GM12892 (cell line): ENCODE measurements at regions not wholly inside any gene's neighbourhood (a gene's known extent, or its start where the extent isn't known, plus 50 kb on each side); places are given as distances from the start of the nearest gene placed in this dataset.

Experiments
- DNase-seq: peaks from one replicate; pipeline ENCODE4 v3.0.0; 2011; ENCODE audit not compliant: insufficient read length
- FAIRE-seq: peaks from 2 replicates; lab custom pipeline; 2011; peaks lifted over from hg19 to GRCh38; lab: Jason Lieb, UNC
- POLR2A ChIP-seq: IDR thresholded peaks from 2 replicates; pipeline ENCODE4 v1.6.1; 2011; ENCODE audit warnings: low read depth, low read length, control low read depth
- POLR2AphosphoS5 ChIP-seq: IDR thresholded peaks from 2 replicates; pipeline ENCODE4 v1.6.1; 2011; ENCODE audit warnings: low read depth, low read length, control low read depth
- TAF1 ChIP-seq: IDR thresholded peaks from 2 replicates; pipeline ENCODE4 v1.6.1; 2011; ENCODE audit warnings: low read depth, mild to moderate bottlenecking, control low read depth, low read length, borderline replicate concordance

DNA sequence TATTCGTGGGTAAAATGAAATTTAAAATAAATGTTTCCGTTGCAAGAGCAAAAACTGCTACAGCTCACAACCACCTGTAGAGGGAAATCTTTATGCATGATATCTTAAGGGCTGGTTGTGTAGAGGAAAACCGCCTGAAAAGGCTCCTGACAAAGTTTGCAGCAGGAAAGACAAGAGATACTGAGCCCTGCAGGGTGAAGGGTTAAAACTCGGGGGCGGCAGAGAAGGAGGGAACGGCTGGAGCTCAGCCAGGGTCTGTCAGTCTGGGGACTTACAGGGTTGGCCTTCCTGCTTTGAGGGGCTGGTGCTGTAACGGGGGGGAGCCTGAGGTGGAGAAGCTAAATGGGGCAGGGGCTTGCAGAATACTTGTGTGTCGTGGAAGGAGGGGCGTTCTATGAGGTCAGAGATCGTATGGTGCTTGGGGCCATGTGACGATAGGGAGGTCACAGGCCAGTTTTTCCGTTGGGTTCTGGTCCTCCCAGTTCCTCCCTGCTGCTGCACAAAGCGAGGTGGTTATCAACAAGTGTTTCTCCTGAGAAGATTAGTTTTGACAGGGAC, 122.9 kb upstream of the HSD17B12 start:
- TF ChIP-seq TAF1 (no peak), POLR2A (no peak), POLR2AphosphoS5 (no peak)
- DNase-seq (no peak), FAIRE-seq (no peak)

GRCh38 chr11:43558146-43558545, 122.4 kb upstream of the HSD17B12 start:
- no peak for FAIRE-seq
- TF ChIP-seq TAF1 (no peak), POLR2AphosphoS5 (no peak), POLR2A (no peak)
- no peak for DNase-seq

- FAIRE-seq (peak; percentile 56), DNase-seq (no peak)
- TF ChIP-seq POLR2A (no peak), TAF1 (no peak), POLR2AphosphoS5 (no peak)
These were observed 121.9 kb upstream of the HSD17B12 start for GRCh38 chr11:43558556-43559127.

DNA sequence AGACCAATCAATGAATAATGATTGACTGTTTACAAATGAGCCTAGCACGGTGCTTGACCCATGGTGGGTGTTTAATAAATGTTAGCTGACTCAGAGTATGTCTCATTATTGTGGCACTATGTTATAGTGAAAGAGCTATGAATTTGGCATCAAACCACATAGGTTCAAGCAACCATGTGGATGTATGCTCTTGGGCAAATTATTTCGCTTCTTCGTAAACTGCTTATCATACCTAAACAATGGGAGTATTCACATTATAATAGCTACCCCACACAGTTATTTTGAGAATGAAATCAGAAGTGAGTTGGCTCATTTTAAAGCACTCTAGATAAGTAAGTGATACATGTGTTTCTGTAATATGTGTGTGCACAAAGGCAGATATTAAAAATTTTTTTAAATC, 118.7 kb upstream of the HSD17B12 start:
- no peak for TF ChIP-seq POLR2A
- TF ChIP-seq TAF1, result no peak
- TF ChIP-seq POLR2AphosphoS5, result no peak
- DNase-seq (no peak), FAIRE-seq (no peak)

- no peak for DNase-seq
These were observed 113.1 kb upstream of the HSD17B12 start for GRCh38 chr11:43567396-43567975.

GRCh38 chr11:43573233-43573632, 107.3 kb upstream of the HSD17B12 start:
- FAIRE-seq, result peak; percentile 36
- DNase-seq, result no peak
- TF ChIP-seq POLR2AphosphoS5 (no peak), TAF1 (no peak), POLR2A (no peak)

More at GRCh38 chr11:43567396-43567975, 113.1 kb upstream of the HSD17B12 start:
- FAIRE-seq, result peak; percentile 95
- TF ChIP-seq POLR2A, result no peak
- no peak for TF ChIP-seq POLR2AphosphoS5
- TF ChIP-seq TAF1, result no peak

DNA sequence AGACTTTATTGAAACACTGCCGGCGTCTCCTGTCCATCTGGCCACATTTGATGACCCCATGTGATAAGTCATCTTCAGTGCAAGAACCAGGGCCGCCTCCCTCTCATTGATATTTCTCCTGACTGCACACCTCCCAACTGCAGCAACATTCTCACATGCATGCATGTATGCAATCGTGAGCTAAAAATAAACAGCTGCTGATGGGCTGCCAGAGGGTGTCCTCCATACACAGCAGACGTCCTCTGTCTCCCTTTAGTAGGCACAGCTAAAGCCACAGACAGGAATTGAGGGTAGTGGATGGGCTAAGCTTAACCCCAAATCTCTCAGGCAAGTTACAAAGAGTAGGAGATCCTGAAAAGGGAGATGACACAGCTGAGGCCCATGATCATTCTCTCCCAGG, 106.7 kb upstream of the HSD17B12 start:
- no peak for FAIRE-seq
- TF ChIP-seq POLR2AphosphoS5, result no peak
- no peak for TF ChIP-seq TAF1
- no peak for TF ChIP-seq POLR2A
- no peak for DNase-seq

DNA sequence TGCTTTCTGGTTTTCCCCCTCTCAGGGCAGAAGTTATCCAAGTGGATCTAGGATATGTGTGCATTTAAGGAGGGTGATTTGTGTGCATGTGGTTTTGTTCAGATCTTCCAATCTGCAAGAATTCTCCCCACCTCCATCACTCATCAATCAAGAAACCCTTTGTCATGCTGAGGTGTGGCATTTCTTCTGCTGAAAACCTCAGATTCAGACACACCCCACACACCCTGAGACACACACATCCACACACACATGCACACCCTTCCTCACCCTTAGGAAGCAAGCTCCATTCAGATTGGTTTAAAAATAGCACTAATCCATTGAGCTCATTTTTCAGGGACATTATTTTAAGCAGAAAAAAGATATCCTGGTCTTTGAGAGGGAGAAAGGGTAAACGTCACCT, 106.1 kb upstream of the HSD17B12 start:
- no peak for TF ChIP-seq POLR2AphosphoS5
- TF ChIP-seq POLR2A, result no peak
- TF ChIP-seq TAF1, result no peak
- no peak for DNase-seq
- peak; percentile 51 for FAIRE-seq

DNA sequence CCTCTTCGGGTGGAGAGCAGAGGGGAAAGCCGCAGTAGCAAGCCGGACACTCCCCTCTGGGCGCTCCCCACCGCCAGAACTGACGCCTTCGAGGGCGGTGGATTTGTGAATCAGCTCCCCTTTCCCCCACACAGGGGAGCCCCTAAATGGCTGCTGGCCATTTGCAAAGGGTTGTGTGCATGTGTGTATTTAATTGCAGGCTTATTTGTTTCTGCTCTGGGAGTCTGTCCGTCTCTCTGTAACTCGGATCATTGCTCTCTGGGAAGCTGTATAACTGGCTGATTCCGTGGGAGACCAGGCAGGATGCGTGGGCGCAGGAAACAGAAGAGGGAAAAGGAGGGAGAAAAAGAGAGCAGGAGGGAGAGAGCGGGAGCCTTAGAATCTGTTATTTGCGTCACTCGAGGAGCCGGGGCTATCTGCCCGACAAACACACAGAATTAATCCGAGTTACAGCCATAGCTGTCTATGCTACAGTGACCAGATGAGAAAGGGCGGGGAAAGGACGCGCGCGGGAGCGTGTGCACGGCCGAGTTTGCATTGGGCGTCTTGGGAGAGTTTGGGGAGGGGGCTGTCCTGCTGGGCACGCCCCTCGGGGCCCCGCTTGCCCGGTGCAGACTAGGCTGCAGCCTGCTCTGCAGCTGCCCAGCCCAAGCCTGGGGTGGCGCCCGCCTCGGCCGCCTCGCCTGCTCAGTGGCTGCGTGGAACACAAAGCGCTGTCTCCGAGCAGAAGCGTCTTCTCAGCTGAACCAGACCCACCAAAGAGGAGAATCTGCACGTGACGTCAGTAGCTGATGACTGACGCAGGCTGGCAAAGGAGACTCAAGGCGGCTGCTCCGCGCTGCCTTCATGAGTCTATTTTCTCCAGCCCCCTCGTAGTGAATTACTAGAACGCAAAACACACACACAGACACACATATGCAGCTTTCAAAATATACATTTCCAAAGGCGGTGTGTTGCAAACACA, 105.3 kb upstream of the HSD17B12 start:
- peak; percentile 71 for FAIRE-seq
- TF ChIP-seq POLR2AphosphoS5 (no peak), TAF1 (no peak), POLR2A (no peak)
- DNase-seq, result no peak

GRCh38 chr11:43575913-43576310, 104.6 kb upstream of the HSD17B12 start:
- TF ChIP-seq POLR2A (no peak), TAF1 (no peak), POLR2AphosphoS5 (no peak)
- no peak for FAIRE-seq

DNA sequence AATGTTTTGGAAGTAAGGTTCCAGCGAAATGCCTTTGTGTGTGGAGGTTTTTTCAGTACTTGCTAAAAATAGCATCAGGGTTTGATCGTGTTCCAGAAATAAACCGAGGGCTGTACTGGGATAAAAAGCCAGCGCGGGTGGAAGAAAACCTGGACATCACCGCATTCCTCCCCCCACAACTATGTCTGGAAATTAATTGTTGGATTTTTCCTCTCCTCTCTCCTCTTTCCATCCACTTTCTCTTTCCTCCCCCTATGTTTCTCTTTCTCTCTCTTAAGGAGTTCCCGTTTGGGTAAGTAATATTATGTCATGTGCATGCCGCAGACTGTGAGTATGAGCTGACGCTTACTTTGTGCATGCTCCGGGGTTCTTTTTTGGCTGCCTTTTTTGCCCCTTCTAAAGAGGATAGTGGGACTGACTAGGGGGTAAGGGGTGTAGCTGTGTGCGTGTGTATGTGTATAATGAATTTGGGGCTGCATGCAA, 104.2 kb upstream of the HSD17B12 start:
- no peak for DNase-seq

More at GRCh38 chr11:43575913-43576310, 104.6 kb upstream of the HSD17B12 start:
- no peak for DNase-seq

More for the DNA sequence above, 104.2 kb upstream of the HSD17B12 start:
- FAIRE-seq, result peak; percentile 9
- TF ChIP-seq POLR2AphosphoS5 (no peak), POLR2A (no peak), TAF1 (no peak)
